GM21786 (cell line): ENCODE measurements at regions not wholly inside any gene's neighbourhood (a gene's known extent, or its start where the extent isn't known, plus 50 kb on each side); places are given as distances from the start of the nearest gene placed in this dataset.

Source experiments
- ATAC-seq: cut with Tn5 transposase; IDR thresholded peaks from one replicate; pipeline ENCODE4 v1.9.1; 2021; ENCODE audit not compliant: unreplicated experiment

DNA sequence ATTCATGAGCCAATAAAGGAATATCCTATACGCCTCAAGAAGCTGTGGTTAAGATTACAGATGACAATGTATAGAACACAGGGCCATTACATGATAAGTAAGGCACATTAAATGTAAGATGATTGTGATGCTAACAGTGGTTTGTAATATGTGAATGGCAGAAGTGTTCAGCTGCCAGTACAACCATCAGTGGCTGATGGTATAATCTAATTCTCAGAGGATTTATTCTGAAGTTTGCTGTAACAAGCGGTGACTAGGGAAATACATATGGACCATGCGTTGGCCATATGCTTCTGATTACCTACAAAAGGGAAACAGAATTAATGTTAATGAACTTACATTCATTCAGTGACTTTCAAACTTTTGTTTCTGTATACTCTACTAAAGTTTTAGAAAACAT lies 750.8 kb upstream of the KLHL29 start:
- ATAC-seq, result no peak

DNA sequence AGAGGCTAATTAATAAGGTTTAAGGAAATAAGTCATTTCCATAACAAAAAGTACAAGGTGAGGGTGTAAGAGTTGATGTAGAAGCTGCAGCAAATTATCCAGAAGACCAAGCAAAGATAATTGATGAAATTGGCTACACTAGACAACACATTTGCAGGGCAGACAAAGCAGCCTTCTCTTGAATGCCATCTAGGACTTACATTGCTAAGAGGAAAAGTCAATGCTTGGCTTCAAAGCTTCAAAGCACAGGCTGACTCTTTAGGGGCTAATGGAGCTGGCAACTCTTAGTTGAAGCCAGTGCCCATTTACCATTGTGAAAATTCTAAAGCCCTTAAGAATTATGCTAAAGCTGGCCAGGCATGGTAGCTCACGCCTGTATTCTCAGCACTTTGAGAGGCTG lies 728.6 kb upstream of the KLHL29 start:
- no peak for ATAC-seq

DNA sequence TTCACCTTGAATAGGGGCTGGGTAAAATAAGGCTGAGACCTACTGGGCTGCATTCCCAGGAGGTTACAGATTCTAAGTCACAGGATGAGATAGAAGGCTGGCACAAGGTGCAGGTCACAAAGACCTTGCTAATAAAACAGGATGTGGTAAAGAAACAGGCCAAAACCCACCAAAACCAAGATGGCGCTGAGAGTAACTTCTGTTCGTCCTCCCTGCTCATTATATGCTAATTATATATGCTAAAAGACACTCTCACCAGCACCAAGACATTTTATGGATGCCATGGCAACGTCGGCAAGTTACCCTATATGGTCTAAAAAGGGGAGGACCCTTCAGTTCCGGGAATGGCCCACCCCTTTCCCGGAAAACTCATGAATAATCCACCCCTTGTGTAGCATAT lies 711.5 kb upstream of the KLHL29 start:
- ATAC-seq, result no peak

DNA sequence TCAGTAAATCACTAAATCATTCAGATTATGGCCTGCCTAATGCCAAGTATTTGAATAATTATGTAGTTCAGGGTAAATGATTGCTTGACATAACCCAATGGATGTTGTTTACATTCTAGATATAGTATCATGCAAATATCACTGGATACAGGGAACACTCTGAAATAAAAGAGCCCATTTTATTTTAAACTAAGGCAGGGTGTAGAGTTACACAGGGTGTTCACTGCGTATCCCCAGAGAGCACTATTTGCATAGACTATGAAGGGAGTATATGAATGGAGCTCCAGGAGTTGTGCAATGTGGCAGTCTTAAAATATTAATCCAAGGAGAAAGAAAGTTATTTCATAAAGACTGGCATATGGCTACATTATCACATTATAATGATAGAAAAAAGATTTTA lies 701.1 kb upstream of the KLHL29 start:
- no peak for ATAC-seq

DNA sequence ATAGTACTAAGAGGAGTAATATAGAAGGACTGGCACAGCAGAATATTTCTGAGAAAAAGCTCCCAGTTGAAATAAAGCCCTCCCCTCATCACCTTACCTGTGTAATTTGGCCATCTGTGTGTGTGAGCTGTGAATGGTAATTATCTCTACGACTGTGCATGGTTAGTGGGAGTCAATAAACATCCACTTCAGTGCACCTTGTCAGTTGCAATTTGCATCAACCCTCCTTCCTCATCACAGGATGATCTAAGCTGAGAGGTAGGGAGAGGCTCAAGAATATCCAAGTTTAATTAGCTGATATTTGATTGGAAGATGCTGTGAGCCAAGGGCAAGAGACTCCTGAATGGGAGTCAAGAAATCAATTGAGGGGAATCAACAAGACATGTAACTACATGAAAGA lies 694.9 kb upstream of the KLHL29 start:
- ATAC-seq, result no peak

DNA sequence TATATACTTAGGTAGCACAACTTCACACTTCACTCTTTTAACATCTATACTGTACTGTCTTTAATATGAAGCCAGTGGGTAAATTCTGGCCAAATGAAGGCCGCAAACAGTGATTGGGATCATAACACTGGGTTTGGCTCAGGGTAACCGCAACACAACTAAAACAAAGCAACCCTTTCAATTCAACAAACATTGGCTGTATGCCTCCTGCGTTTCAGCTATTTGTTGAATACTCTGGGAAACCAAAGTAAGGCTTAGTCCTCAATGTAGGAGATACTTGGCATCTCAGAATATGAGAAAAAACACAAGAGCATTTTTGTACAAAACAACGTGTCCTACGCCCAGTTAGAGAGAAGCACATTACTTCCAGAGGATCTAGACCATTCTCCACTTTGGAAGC lies 693.3 kb upstream of the KLHL29 start:
- no peak for ATAC-seq

DNA sequence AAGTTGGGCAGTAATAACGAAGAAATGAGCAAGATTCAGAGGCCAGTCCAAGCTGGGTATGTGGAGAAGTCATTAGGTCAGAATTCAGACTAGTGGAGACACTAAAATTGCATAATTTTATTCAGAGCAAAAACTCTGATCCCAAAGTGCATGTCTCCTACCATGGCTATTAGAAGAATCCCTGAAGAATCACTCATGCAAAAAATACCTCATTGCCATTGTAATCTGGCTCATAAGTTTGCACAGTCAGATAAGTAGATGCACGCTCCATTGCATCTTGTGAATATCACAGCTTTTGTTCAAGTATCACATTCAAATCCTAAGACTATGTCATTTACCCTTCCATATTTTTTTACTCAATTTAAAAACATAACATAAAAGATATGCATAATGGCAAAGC lies 692.2 kb upstream of the KLHL29 start:
- ATAC-seq, result no peak

DNA sequence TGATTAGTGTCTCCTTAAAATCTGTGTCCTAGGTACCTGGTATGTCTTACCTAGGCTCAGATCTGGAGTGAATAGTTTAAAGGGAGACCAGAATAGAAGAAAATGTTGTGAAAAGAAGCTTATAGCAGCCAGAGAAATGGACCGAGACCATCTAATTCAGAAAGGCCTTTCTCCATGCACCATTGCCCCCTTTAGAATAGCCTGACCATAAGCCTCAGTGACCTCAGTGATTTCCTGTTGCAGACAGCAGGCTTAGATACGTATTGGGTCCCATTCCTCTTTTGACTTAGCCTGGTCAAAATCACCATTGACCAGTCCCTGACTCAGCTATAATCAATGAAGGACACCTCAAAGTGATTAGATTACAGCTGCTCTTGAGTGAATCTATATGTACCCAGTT lies 690.7 kb upstream of the KLHL29 start:
- ATAC-seq, result no peak

DNA sequence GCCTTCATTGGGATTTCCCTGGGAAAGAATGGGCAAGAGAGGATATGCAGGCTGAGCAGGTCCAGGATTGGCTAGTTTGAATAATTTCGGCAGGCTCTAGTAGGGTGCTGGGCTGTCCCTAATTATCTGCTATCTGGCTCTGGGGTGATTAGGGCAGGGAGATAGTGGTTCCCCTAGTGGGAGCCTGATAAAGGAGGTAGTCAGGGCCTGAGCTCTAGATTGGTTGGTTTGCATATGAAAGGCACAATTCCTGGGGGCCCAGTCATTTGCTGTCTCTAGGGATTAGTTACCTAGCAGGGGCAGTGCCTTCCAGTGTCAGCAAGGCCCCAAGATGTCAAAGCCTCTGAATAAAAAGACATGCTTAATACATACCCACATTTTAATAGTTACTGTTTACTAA lies 690.1 kb upstream of the KLHL29 start:
- no peak for ATAC-seq

DNA sequence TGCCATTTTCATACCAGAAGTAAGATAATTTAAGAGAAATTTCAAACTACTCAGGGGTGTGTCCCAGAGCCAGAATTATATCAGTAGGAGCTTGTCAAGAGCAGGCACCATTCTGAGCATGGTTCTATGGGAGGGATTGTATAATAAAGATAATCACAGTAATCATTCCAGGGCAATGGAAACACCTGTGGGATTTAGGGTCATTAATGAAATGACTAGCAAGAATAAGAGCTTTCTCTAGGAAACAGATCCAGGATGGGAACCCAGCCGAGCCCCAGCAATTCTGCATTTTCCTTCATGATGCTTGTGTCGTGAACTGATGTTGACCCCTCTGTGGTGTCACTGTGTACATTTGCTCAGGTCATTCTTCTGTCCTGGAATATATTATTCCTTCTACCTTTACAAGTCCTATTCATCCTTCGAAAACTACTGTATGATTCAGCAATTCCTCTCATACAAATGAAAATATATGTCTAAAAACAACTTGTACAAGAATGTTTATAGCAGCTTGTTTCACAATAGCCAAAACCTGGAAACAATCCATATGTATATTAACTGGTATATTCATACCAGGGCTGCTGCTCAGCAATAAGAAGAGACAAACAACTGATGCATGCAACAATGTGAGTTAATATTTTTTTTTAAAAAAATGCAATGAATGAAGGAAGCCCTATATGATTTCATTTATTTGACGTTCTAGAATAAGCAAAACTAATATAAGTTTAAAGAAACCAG lies 687.8 kb upstream of the KLHL29 start:
- no peak for ATAC-seq

DNA sequence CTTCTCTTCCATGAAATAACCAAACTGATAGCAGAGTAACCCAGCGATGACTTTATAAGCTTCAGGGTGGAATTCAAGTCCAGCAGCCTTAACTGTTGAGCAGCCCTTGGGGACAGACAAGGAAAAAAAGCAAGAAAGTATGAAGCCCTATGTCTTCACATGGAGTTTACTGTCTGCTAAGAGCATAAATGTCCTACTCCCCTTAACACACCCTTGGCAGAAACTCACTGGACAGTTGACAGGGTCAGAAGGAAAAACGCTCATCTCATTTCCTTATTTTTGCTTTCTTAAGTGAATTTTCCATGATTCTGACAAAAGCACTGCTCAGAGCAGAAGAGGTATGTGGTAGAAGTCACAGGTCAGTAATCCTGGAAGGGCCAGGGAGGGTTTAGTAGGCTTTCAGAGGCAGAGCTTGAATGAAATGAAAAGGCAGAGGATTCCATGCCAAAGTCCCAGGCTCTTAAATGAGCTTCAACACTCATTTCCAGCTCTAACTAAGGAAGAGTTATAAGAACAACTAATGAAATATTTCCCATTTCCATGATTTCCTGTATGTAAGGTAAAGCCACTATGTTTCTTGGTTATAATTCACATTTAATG lies 683.3 kb upstream of the KLHL29 start:
- ATAC-seq, result no peak

DNA sequence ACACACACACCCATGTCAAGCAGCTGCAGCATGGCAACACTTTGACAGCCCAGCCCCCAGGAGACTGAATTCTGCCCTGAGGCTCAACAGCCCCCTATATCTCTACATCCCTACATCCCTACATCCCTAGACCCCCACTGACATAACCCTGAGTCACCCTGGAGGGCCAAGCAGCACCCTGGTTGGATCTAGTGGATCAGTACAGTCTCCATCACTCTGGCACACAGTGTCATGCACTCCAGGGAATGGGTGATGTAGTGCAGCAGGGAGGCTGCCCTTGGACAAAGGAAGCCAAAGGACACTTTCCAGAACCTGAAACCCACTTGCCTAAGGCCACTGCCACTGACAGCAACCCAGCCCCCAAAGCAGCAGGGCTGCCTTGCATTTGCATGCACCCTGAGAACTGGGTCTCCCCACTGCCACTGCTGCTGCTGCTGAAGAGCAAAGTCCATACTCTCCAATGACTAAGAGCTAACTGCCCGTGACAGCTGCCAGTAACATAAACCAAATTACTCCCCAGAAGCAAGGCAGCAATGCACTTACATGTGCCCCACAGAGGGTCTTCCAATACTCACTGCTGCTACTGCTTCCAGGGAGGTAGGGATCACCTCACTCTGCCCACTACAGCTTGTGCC lies 681.6 kb upstream of the KLHL29 start:
- no peak for ATAC-seq

DNA sequence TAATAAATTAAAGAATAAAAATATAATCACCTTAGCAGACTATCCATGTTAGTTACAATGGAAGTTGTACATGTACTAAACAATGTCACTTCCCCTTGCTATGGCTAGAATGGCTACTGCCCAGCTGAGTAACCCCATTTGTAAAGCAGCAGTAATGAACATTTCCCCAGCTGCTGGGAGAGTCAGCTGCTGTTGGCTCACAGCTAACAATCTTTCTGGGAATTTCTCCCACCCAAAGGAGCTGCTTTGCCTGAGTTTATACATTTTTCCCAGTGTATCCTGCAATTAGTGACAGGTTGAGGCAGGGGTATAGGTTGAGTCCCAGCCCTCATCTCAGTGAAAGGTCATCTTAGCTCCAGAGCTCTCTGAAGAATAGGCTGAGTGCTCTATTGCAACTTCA lies 665.6 kb upstream of the KLHL29 start:
- no peak for ATAC-seq

DNA sequence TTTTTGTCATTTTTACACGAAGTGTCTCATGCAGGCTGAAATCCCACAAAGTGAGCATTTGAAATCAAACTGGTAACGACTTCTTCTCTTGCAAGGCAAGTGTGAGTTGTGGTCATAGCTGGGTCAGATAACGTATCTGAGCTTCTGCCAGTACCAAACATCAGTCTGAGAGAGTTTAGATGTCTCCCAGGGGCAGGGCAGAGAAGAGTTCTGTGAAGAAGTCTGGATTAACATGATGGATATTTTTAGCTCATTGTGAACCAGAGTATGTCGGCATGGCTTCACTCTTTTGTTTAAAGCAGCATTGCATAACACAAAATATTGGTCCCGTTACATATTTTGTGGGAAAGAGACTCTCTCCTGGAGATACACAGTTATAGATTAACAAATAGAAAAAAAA lies 655.5 kb upstream of the KLHL29 start:
- no peak for ATAC-seq

DNA sequence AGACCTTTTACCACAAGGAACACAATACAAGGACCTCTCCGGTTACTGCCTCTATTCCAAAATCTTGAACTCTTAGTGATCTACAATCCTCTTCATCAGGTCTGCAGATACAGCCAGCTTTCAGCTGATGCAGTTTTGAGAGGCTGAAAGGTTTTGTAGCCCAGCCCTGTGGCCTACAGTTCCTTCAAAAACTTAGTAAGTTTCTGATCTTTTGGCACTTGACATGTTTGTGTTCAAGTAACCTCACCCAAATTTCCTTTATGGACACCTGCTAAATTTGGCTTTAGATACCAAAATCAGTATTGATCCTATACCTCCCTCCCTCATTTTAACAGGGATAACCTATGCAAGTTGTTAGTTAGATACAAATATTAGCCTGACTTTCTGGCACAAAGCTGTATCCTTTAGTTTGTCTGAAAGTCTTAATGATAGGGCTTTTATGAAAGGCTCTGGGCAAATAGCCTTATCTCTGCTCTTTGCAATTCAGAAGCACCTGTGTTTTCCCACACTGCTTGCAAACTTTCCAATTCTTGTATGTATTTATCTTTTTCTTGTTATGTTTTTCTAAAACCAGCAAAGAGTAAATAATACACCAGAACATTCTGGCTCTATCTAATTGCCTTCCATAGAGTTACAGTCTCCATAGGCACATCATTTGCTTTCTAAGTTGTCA lies 650.5 kb upstream of the KLHL29 start:
- ATAC-seq, result no peak

DNA sequence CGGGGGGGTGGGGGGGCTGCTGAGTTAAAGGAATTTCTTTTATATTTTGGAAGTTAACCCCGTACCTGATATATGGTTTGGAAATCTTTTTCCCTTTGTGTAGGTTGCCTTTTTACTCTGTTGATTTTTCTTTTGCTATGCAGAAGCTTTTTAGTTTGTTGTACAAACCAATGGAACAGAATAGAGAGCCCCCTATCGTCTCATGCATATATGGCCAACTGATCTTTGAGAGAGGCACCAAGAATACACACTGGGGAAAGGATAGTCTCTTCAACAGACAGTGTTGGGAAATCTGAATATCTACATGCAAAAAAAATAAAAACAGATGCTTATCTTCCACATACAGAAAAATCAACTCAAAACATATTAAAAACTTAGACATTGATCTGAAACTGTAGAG lies 647.8 kb upstream of the KLHL29 start:
- ATAC-seq, result no peak

DNA sequence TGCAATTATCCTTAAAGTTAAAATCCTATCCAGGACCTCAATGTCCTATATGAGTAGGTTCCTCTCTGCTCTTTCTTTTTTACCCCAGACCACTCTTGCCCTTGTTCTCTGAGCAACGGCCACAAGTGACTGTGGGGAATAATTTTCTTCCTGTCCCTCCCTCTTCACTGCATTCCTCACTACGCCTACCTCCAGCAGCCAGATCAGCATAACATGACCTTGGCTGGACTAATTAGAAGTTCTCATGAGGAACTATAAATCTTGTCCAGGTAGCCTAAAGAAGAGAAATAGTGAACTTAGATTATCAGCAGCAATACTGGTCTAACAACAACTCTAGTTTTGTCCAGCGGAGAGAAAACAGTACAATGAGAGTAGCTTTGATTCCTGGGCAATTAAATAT lies 643.8 kb upstream of the KLHL29 start:
- no peak for ATAC-seq

DNA sequence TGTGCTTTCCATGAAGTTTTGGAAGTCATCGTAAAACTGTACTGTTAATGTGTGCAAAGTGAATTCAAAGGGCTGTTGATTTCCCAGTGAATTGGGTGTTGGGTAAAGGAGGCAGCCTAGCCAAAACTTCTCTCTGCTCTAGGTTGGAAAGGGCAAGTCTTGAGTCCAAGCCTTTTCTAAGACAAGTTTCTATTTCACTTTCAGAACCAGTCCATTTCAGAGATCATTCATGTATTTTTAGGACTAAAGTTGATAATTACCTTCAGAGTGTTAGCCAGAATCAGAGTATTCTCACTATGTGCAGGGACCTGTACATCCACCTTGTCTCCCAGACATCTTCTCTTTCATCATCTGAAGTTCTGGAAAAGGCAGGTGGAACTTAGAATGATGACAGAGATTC lies 636.1 kb upstream of the KLHL29 start:
- peak; percentile 60 for ATAC-seq

DNA sequence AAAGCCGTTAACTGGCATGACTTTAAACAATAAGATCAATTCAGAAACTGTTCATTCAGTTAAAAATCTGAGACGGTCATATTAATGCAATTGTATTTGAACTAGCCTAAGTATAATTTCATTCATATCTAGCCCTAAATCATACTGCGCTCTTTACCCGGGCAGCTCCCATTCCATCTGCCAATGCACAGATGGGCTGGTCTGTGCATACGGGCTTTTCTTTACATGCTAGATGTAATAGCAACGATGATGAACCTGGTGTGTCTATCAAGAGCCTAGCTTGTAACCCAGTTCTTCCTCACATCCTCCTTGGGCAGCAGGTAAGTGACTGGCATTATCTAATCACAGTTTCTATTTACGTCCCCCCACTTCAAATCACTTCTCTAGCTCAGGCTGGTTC lies 631.5 kb upstream of the KLHL29 start:
- ATAC-seq, result no peak

DNA sequence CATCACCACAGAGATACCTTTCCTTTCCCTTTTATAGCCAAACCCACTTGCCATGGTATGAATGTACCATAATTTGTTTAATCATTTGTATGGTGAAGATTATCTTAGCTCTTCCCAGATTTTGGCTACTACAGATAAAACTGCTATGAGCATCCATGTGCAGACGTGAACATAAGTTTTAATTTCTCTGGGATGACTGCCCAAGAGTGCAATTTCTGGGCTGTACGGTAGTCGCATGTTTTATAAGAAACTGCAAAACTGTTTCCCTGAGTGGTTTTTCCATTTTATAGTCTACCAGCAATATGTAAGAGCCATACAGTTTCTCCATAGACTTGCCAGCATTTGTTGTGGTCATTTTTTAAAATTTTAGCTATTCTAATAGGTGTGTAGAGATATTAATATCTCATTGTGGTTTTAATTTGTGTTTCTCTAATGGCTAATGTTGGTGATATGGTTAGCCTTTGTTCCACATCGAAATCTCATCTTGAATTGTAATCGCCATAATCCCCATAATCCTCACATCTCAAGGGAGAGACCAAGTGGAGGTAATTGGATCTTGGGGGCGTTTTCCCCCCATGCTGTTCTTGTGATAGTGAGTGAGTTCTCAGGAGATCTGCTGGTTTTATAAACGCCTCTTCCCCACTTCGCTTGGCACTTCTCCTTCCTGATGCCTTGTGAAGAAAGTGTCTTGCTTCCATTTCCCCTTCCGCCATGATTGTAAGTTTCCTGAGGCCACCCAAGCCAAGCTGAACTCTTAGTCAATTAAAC lies 628.5 kb upstream of the KLHL29 start:
- no peak for ATAC-seq

DNA sequence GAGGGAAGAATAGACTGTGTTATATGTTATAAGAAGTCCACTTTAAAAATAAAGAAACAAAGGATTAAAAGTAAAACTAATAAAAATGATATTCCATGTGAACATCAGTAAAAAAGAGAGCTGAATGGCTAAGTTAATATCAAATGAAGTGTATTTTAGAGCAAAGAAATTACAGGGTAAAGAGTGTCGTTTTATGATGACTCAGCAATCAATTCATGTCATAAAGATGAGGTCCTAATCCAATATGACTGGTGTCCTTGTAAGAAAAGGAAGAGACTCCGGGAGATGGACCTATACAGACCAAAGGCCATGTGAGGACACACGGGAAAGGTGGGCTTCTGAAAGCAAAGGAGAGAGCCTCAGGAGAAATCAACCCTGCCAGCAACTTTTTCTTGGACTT lies 615.5 kb upstream of the KLHL29 start:
- ATAC-seq, result no peak
